ENCODE measurements at regions not wholly inside any gene's neighbourhood (a gene's known extent, or its start where the extent isn't known, plus 50 kb on each side); places are given as distances from the start of the nearest gene placed in this dataset.

DNA sequence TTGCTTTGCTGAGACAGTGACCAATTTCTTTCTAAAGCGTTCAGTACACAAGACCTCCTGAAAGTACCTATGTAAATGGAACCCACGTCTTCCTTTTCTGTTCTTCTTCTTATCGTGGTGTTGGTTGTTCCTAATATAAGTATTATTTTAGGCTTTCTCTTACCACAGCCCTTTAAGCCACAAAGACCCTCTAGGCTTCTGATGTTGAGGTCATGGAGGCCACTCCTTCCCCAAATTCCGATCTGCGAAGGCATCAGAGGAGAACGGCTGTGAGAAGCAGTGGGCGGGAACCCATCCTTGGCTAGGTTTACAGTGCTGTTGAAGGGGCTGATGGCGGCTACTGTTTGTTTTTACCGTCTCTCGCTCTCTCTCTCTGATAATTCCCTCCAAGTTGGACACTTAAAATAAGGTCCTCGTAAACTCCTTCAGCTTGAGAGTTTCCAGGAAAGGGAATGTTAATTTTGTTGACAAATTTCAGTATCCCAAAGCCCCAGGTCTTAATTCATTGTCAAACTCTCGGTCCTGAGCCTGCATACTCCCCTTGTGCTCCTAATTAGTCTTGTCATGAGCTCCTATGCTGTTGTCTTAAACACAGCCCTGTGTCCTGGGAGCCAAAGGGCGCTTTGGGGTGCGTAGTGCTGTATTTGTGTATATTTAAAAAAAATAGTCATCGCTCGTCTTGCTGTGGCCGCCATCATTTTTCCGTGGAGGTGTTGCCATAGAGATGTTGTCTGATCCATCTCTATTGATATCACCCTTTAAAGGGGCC is 178.8 kb downstream of the OPA1 start:
- H3K36me3 ChIP-seq (ENCODE audit: control insufficient read depth in 3 of 3, insufficient read depth in 3 of 3, low read length in 3 of 3): no peaks in the 10 kb centered on the region
- H3K27me3 ChIP-seq (ENCODE audit: control insufficient read depth in 3 of 3, insufficient read depth in 3 of 3, low read length in 3 of 3): peaks cover 3 to 20% (median 12%) of the 10 kb centered on the region in 3 donors
- no peak overlapping the region for H3K27ac ChIP-seq (ENCODE audit: low read depth, low read length)
- no peak overlapping the region for H3K4me3 ChIP-seq (ENCODE audit: low read length in 3 of 3)
- H3K4me1 ChIP-seq (ENCODE audit: control insufficient read depth in 3 of 3, insufficient read depth in 3 of 3, low read length in 3 of 3): no peaks in the 10 kb centered on the region
- H3K9ac ChIP-seq (ENCODE audit: low read depth in 1 of 3, low read length in 3 of 3): no peak overlapping the region
- H3K9me3 ChIP-seq (ENCODE audit: control insufficient read depth in 3 of 3, low read length in 3 of 3): no peaks in the 10 kb centered on the region

DNA sequence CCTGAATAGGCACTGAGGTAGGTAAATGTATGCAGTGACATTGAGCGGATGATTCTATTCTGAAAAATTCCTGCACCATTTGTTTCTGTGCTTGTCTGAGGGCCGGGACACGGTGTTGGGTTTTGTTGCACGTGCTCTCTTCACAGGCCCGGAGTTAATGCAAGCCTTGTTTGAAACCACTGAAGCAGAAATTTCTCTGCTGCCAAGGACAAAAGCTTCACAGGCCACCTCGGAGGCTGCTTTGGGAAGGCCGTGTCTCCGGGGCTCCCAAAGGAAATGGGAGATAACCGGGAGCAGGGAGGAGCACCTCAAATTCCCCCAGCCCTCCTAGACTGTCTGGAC is 179.4 kb downstream of the OPA1 start:
- Histone ChIP-seq H3K36me3 (ENCODE audit: control insufficient read depth in 3 of 3, insufficient read depth in 3 of 3, low read length in 3 of 3) (no peaks in the 10 kb centered on the region), H3K27me3 (ENCODE audit: control insufficient read depth in 3 of 3, insufficient read depth in 3 of 3, low read length in 3 of 3) (peaks cover 4 to 22% (median 15%) of the 10 kb centered on the region in 3 donors), H3K4me3 (ENCODE audit: low read length in 3 of 3) (no peak overlapping the region), H3K27ac (ENCODE audit: low read depth, low read length) (no peak overlapping the region), H3K9me3 (ENCODE audit: control insufficient read depth in 3 of 3, low read length in 3 of 3) (no peaks in the 10 kb centered on the region), H3K9ac (ENCODE audit: low read depth in 1 of 3, low read length in 3 of 3) (no peak overlapping the region), H3K4me1 (ENCODE audit: control insufficient read depth in 3 of 3, insufficient read depth in 3 of 3, low read length in 3 of 3) (no peaks in the 10 kb centered on the region)

DNA sequence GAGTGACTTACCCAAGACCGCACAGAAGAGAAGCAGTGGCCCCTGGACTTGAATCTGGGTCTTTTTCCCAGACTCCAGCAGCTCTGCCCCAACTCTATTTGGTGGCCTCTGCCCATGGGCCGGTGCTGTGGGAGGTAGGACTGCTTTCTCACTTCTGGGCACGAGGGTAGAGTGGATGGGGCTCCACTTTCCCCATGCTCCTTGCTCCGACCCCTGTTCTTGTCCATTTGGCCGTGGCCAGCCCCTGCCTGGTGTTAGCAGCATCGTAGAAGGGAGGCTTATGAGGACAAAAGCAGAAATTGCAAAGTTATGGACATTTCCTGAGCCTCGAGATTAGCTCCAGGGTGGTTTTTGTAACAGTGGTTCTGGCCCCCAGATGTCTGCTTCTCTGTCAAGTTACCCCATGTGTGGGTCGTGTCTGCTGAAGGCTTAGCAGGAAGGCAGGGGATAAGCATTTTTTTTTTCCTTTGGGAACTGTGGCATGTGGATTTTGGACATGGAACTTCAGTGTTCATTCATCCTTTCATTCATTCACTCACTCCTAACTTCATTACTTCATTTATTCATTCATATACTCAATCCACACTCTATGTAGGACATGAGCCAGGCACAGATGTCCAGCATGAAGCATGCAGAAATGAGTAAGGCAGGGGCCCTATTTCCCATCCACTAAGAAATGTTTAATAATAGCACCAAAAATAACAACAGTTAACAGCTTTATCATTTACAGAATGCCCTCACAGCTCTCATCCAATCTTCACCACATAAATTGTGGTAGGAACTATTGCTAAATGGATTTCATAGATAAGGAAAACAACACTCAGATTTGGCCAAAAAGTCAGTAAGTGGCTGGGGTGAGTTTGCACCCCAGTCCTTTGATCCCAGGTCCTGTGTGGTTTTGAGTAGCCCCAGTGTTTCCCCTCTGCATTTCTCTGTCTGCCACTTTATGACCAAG is 180.5 kb downstream of the OPA1 start:
- H3K9ac ChIP-seq (ENCODE audit: low read depth in 1 of 3, low read length in 3 of 3): no peak overlapping the region
- H3K9me3 ChIP-seq (ENCODE audit: control insufficient read depth in 3 of 3, low read length in 3 of 3): no peaks in the 10 kb centered on the region
- no peaks in the 10 kb centered on the region for H3K36me3 ChIP-seq (ENCODE audit: control insufficient read depth in 3 of 3, insufficient read depth in 3 of 3, low read length in 3 of 3)
- no peak overlapping the region for H3K27ac ChIP-seq (ENCODE audit: low read depth, low read length)
- H3K4me1 ChIP-seq (ENCODE audit: control insufficient read depth in 3 of 3, insufficient read depth in 3 of 3, low read length in 3 of 3): no peaks in the 10 kb centered on the region
- no peak overlapping the region for H3K4me3 ChIP-seq (ENCODE audit: low read length in 3 of 3)
- peaks cover 6 to 24% (median 19%) of the 10 kb centered on the region in 3 donors for H3K27me3 ChIP-seq (ENCODE audit: control insufficient read depth in 3 of 3, insufficient read depth in 3 of 3, low read length in 3 of 3)

DNA sequence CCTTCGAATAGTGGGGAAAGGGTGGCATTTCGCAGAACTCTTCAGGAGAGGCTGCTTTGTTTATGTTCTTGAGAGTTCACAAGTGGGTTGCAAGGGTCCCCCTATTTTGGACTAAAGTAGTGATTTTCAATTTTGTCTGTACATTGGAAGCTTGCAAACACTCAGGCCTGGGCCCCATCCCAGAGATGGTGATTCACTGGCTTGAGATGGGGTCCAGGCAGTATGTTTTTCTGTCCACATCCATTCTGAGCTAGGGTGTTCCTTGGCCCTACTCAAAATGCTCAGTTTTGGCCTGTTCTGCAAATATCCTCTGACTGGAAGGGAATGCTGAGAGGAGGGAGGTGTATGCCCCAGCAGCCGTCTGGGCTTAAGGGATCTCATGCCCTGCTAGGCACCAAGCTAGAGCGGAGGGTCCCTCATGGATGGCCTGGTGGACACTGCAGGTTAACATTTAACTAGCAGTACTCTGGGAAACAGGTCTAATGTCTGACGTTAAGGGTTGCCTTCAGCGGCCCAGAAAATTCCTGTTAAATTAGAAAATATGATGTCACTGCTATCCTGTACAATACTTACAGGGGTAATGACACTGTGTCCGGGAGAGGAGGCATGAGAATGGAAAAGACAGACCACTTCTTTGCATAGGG is 181.4 kb downstream of the OPA1 start:
- Histone ChIP-seq H3K9me3 (ENCODE audit: control insufficient read depth in 3 of 3, low read length in 3 of 3) (no peaks in the 10 kb centered on the region), H3K4me3 (ENCODE audit: low read length in 3 of 3) (no peak overlapping the region), H3K36me3 (ENCODE audit: control insufficient read depth in 3 of 3, insufficient read depth in 3 of 3, low read length in 3 of 3) (no peaks in the 10 kb centered on the region), H3K4me1 (ENCODE audit: control insufficient read depth in 3 of 3, insufficient read depth in 3 of 3, low read length in 3 of 3) (no peaks in the 10 kb centered on the region), H3K9ac (ENCODE audit: low read depth in 1 of 3, low read length in 3 of 3) (no peak overlapping the region), H3K27ac (ENCODE audit: low read depth, low read length) (no peak overlapping the region), H3K27me3 (ENCODE audit: control insufficient read depth in 3 of 3, insufficient read depth in 3 of 3, low read length in 3 of 3) (peaks cover 6 to 31% (median 23%) of the 10 kb centered on the region in 3 donors)

DNA sequence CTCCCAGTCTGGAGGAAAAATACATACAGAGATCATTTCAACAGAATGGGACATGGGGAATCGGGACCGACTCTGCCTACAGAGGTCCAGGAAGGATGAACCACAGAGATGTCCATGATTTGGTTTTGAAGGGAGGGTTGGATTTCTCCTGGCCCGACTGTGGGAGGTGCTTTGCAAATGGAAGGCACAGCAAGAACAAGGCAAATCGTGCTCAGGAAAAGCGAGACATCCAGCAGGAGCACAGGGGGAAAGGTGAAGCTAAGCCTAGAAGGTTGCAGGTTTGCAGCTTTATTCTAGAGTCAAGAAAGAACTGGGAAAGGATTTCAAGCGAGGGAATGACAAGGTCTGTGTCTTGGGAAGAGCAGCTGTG is 181.9 kb downstream of the OPA1 start:
- no peaks in the 10 kb centered on the region for H3K36me3 ChIP-seq (ENCODE audit: control insufficient read depth in 3 of 3, insufficient read depth in 3 of 3, low read length in 3 of 3)
- no peaks in the 10 kb centered on the region for H3K9me3 ChIP-seq (ENCODE audit: control insufficient read depth in 3 of 3, low read length in 3 of 3)
- H3K4me1 ChIP-seq (ENCODE audit: control insufficient read depth in 3 of 3, insufficient read depth in 3 of 3, low read length in 3 of 3): no peaks in the 10 kb centered on the region
- H3K4me3 ChIP-seq (ENCODE audit: low read length in 3 of 3): no peak overlapping the region
- H3K9ac ChIP-seq (ENCODE audit: low read depth in 1 of 3, low read length in 3 of 3): no peak overlapping the region
- no peak overlapping the region for H3K27ac ChIP-seq (ENCODE audit: low read depth, low read length)
- H3K27me3 ChIP-seq (ENCODE audit: control insufficient read depth in 3 of 3, insufficient read depth in 3 of 3, low read length in 3 of 3): peaks cover 6 to 35% (median 23%) of the 10 kb centered on the region in 3 donors

DNA sequence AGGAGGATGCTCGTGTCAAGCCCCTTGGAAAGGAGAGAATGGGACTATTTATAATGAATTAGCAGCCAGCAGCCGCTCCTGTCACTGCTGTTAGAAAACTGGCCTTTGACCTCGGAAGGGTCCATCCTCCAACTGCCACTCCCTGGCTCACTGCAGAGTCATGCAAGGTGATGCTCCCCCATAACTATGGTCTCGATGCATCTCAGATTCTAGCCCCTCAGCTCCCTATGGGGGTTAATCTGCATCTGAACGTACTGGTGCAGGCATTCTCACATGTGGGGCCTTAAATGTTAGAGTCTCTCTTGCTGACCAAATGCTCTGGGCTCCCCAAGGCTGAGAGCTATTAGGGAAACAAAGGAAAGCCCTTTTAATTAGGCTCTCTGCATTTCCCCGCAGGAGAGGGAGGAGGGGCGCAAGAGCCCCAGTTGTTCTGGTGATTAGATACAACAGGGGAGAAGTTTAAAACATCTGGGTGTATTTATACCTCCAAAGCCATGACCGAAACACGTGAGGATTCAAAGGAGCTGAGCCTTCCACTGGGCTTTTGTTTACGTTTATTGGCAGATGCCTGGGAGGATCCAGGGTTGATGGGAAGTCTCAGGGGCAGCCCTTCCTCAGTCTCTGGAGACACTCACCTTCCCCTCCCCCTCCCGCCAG is 182.5 kb downstream of the OPA1 start:
- Histone ChIP-seq H3K27me3 (ENCODE audit: control insufficient read depth in 3 of 3, insufficient read depth in 3 of 3, low read length in 3 of 3) (peaks cover 10 to 39% (median 26%) of the 10 kb centered on the region in 3 donors), H3K36me3 (ENCODE audit: control insufficient read depth in 3 of 3, insufficient read depth in 3 of 3, low read length in 3 of 3) (no peaks in the 10 kb centered on the region), H3K9me3 (ENCODE audit: control insufficient read depth in 3 of 3, low read length in 3 of 3) (no peaks in the 10 kb centered on the region), H3K27ac (ENCODE audit: low read depth, low read length) (no peak overlapping the region), H3K4me1 (ENCODE audit: control insufficient read depth in 3 of 3, insufficient read depth in 3 of 3, low read length in 3 of 3) (peaks cover under 1 to 4% (median 1%) of the 10 kb centered on the region in 3 donors), H3K9ac (ENCODE audit: low read depth in 1 of 3, low read length in 3 of 3) (no peak overlapping the region), H3K4me3 (ENCODE audit: low read length in 3 of 3) (no peak overlapping the region)

DNA sequence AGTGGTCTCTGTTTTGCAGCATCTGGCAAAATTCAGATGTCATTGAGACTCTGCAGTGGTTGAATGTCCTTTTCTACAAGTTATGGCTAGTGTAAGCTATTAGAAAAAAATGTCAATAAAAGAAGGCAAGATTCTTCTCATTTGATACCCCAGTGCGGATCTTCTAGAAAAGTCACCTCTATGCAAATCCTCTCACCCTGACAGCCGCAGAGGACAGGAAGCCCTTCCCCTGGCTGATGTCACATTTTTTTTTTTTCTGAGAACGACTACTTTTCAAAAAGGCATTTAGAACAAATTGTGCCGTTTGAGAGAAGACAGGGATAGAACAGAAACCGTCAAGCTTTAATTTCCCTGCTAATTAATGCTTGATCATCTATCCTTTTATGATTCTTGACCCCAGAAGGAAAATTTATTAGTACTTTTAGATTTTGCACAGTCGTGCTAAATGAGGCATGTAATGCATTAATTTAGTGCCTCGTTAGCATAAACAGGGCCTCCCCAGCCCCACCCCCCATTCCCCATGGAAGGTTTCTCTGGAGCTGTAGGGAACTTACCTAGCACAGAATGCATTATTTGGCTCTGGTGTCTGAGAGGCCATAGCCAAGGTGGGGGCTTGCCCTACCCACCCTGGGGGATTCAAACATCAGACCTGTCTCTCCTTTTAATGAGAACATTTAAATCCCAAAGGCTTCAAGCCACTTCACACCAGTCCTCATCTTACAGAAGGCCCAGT is 183.8 kb downstream of the OPA1 start:
- H3K27me3 ChIP-seq (ENCODE audit: control insufficient read depth in 3 of 3, insufficient read depth in 3 of 3, low read length in 3 of 3): peaks cover 7 to 40% (median 27%) of the 10 kb centered on the region in 3 donors
- no peak overlapping the region for H3K4me3 ChIP-seq (ENCODE audit: low read length in 3 of 3)
- no peaks in the 10 kb centered on the region for H3K36me3 ChIP-seq (ENCODE audit: control insufficient read depth in 3 of 3, insufficient read depth in 3 of 3, low read length in 3 of 3)
- no peaks in the 10 kb centered on the region for H3K9me3 ChIP-seq (ENCODE audit: control insufficient read depth in 3 of 3, low read length in 3 of 3)
- no peak overlapping the region for H3K27ac ChIP-seq (ENCODE audit: low read depth, low read length)
- H3K9ac ChIP-seq (ENCODE audit: low read depth in 1 of 3, low read length in 3 of 3): no peak overlapping the region
- peaks cover 3 to 8% (median 6%) of the 10 kb centered on the region in 3 donors for H3K4me1 ChIP-seq (ENCODE audit: control insufficient read depth in 3 of 3, insufficient read depth in 3 of 3, low read length in 3 of 3)

DNA sequence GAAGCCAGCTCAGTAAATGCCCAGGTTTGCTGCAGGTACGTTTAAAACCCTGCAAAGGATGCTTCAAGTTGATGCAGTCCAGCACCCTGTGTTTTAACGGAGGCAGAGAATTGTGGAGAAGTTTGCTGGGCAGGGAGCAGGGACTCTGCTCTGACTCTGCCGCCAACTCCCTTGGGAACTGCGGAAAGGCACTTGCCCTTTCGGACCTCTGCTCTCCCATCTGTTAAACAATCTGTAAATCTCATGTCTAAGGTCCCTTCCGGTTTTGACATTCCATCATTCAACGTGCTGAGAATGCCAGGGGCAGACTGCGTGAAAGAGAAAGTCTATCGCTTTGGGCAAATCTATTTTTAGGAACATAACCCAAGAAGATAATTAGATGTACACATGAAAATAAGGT is 184.5 kb downstream of the OPA1 start:
- Histone ChIP-seq H3K9ac (ENCODE audit: low read depth in 1 of 3, low read length in 3 of 3) (no peak overlapping the region), H3K36me3 (ENCODE audit: control insufficient read depth in 3 of 3, insufficient read depth in 3 of 3, low read length in 3 of 3) (no peaks in the 10 kb centered on the region), H3K27me3 (ENCODE audit: control insufficient read depth in 3 of 3, insufficient read depth in 3 of 3, low read length in 3 of 3) (peaks cover 7 to 40% (median 27%) of the 10 kb centered on the region in 3 donors), H3K9me3 (ENCODE audit: control insufficient read depth in 3 of 3, low read length in 3 of 3) (no peaks in the 10 kb centered on the region), H3K27ac (ENCODE audit: low read depth, low read length) (no peak overlapping the region), H3K4me3 (ENCODE audit: low read length in 3 of 3) (no peak overlapping the region), H3K4me1 (ENCODE audit: control insufficient read depth in 3 of 3, insufficient read depth in 3 of 3, low read length in 3 of 3) (peaks cover 3 to 8% (median 6%) of the 10 kb centered on the region in 3 donors)

DNA sequence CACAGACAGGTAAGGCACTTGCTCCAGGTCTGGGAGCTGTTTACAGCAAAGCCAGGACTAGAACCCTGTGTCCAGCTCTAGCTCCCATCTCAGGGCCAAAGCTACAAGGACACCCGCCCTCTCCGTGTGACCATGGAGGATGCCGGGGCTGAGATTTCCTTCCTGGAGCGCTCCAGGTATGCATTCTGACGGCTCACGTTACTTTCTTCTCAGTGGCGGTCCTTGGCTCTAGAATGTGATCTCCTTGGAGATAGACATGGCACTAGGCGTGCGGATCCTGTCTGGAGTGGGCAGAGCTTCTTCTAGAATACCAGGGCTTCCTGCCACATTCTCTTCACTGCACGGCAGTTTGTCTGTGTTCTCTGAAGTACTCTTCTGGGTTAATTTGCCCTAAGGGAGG is 185.7 kb downstream of the OPA1 start:
- Histone ChIP-seq H3K9me3 (ENCODE audit: control insufficient read depth in 3 of 3, low read length in 3 of 3) (no peaks in the 10 kb centered on the region), H3K27ac (ENCODE audit: low read depth, low read length) (no peak overlapping the region), H3K27me3 (ENCODE audit: control insufficient read depth in 3 of 3, insufficient read depth in 3 of 3, low read length in 3 of 3) (peaks cover 7 to 37% (median 27%) of the 10 kb centered on the region in 3 donors)

More for the DNA sequence above, 185.7 kb downstream of the OPA1 start:
- Histone ChIP-seq H3K9ac (ENCODE audit: low read depth in 1 of 3, low read length in 3 of 3) (no peak overlapping the region), H3K4me3 (ENCODE audit: low read length in 3 of 3) (no peak overlapping the region), H3K36me3 (ENCODE audit: control insufficient read depth in 3 of 3, insufficient read depth in 3 of 3, low read length in 3 of 3) (no peaks in the 10 kb centered on the region), H3K4me1 (ENCODE audit: control insufficient read depth in 3 of 3, insufficient read depth in 3 of 3, low read length in 3 of 3) (peaks cover 3 to 8% (median 6%) of the 10 kb centered on the region in 3 donors)
